ENCODE measurements at regions not wholly inside any gene's neighbourhood (a gene's known extent, or its start where the extent isn't known, plus 50 kb on each side); places are given as distances from the start of the nearest gene placed in this dataset.

DNA sequence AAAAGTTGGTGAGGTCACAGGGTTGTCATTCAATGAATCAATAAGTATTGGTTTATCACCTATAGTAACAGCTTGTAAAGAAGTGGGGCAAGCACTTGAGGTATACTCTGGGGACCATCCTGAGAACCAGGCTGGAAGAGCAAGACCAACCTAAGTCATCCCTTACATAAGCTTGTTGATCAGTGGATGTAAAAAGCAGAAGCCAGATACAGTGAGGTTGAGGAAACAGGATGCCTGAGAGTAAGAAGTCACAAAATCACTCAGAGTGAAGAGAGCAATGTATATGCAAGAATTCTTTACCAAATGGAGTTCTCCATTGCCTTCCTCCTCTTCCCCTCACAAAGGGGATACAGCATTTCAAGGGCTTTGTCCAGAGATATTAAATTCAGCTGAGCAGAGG is 76.3 kb upstream of the PACRGL start:
- no peak overlapping the region for H3K4me3 Mint-ChIP-seq
- no peaks in the 10 kb centered on the region for H3K36me3 Mint-ChIP-seq
- H3K4me1 Mint-ChIP-seq, result peaks cover 0 to 2% (median 0%) of the 10 kb centered on the region in 3 donors
- H3K27ac Mint-ChIP-seq, result no peak overlapping the region
- peaks cover 0 to 4% (median 0%) of the 10 kb centered on the region in 3 donors for H3K9me3 Mint-ChIP-seq
- no peaks in the 10 kb centered on the region for H3K27me3 Mint-ChIP-seq

DNA sequence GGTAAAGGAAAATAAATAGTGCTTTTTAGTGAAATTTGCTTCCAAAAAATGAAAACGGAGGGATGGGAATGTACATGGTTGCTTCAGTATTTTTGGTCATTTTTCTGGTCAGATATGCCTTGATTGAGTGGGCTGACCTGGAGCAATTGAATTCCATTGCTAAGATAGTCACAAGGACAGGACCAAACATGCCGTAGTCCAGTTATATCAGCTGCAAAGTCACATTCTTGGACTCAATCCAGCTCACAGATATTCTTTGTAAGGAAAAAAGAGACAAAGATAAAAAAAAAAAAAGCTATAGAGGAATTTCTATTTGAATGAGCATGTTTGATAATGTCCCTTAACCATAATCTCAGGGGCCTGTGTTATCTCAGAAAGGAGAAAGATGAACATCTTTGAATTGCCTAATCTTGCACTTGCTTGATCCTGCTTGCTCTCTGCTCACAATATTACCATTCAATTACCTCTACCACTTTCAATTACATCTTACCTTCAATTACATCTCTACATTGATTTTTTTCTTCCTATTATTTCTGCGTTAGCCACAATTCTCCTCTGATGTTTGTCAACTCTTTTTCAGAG is 75.4 kb upstream of the PACRGL start:
- Mint-ChIP-seq H3K27ac (no peak overlapping the region), H3K9me3 (peaks cover 0 to 6% (median 0%) of the 10 kb centered on the region in 3 donors), H3K4me3 (peak overlapping the region in 1 of 4 donors; percentile 13), H3K4me1 (peaks cover 0 to 2% (median 0%) of the 10 kb centered on the region in 3 donors), H3K36me3 (no peaks in the 10 kb centered on the region), H3K27me3 (no peaks in the 10 kb centered on the region)

DNA sequence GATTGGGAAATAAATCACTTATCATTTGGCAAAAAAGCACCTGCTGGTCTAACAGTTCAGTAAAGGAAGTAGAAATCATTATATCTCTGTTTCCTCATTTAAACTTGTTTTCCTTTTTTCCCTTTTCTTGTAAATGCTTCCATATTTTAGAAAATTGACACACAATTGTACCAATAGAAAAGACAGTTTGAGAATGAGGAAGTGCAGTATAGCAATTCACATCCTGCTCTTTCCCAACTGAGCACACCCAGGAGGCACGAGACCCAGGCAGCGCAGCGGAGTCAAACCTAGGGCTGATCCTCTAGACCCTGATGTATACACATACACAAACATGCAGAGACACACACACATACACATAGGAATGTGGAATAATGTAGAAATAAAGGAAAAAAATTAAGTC is 74.8 kb upstream of the PACRGL start:
- Mint-ChIP-seq H3K4me1 (peaks cover 0 to 2% (median 0%) of the 10 kb centered on the region in 3 donors), H3K9me3 (peaks cover 0 to 6% (median 0%) of the 10 kb centered on the region in 3 donors), H3K27me3 (no peaks in the 10 kb centered on the region), H3K27ac (no peak overlapping the region), H3K4me3 (no peak overlapping the region), H3K36me3 (no peaks in the 10 kb centered on the region)

DNA sequence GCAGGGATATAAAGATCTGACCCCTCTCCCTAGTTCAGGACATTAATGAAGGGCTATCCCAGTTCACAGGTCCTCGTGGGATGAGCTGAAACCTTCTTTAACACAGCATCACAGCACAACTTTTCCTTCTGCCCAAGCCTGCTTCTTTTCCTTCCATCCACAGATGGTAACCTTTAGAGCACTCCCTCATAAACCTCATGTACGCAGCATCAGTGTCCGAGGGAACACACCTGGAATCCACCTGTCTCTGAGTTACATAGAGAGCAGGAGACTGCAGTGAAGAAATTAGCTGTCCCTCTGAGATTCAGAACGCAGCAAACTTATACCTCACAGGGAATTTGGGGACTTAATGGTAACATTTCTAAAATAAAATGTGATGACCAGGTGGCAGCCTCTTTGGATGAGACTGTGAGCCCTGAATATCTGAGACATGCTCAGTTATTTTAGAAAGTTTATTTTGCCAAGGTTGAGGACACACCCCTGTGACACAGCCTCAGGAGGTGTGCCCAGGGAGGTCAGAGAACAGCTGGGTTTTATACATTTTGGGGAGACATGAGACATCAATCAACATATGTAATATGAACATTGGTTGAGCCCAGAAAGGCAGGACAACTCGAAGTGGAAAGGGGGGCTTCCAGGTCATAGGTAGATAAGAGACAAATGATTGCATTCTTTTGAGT is 73.8 kb upstream of the PACRGL start:
- Mint-ChIP-seq H3K4me3 (no peak overlapping the region), H3K27ac (no peak overlapping the region)

DNA sequence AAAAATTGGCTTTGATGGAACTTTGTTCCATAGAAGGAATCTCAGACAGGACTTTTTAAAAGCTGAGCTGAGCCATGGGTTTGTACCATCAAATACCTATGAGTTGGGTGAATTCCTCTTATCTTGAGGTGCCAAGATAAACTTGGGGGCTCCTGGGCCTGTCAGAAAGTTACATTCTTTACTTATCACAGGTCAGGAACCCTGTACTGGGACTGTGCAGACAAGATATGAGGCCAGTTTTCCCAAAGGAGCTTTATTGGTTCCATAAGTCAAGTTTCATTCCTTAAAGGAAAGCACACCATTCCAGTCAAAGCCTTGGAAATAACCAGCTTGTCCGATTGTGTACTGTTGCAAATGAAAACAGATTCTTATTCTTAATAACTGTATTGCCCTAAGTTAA is 72.4 kb upstream of the PACRGL start:
- Mint-ChIP-seq H3K36me3 (no peaks in the 10 kb centered on the region), H3K27ac (no peak overlapping the region), H3K27me3 (no peaks in the 10 kb centered on the region), H3K4me1 (peaks cover 0 to 2% (median 0%) of the 10 kb centered on the region in 3 donors), H3K4me3 (no peak overlapping the region), H3K9me3 (peaks cover 0 to 6% (median 0%) of the 10 kb centered on the region in 3 donors)

More for the DNA sequence above, 73.8 kb upstream of the PACRGL start:
- H3K36me3 Mint-ChIP-seq, result no peaks in the 10 kb centered on the region
- no peaks in the 10 kb centered on the region for H3K27me3 Mint-ChIP-seq
- H3K9me3 Mint-ChIP-seq, result peaks cover 0 to 6% (median 0%) of the 10 kb centered on the region in 3 donors
- peaks cover 0 to 2% (median 0%) of the 10 kb centered on the region in 3 donors for H3K4me1 Mint-ChIP-seq

DNA sequence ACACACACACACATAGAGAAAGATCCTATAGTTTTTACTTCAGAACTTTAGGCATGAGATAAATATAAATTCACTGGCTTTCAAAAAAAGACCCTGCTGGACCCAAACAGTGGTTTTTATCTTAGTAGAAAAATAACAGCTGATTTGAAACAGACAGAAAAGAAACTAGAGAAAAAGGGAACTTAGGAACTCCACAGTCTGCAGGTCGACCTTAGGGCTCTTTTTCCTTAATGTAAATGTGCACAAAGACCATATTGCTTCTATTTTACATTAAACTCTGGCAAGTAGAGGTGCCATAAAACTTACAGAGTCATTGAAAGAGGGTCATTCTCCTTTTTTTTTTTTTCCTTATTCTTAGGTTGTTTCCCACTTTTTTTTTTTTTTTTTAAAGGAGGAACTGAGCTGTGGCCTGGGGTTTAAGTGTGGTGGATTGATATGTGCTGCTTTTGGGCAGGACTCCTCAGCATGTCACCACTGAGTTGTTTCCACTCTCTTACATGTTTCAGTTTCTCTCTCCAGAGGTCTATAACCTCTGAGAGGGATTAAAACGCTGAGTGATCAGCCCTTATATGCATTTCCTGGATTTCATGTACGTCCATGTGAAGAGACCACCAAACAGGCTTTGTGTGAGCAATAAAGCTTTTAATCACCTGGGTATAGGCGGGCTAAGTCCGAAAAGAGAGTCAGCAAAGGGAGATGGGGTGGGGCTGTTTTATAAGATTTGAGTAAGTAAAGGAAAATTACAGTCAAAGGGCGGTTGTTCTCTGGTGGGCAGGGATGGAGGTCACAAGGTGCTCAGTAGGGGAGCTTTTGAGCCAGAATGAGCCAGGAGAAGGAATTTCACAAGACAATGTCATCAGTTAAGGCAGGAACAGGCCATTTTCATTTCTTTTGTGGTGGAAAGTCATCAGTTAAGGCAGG is 70.8 kb upstream of the PACRGL start:
- peaks cover 3% of the 10 kb centered on the region for H3K27me3 Mint-ChIP-seq
- peaks cover 0 to 2% (median 0%) of the 10 kb centered on the region in 3 donors for H3K9me3 Mint-ChIP-seq
- H3K36me3 Mint-ChIP-seq, result no peaks in the 10 kb centered on the region
- peaks cover 0 to 2% (median 0%) of the 10 kb centered on the region in 3 donors for H3K4me1 Mint-ChIP-seq
- no peak overlapping the region for H3K4me3 Mint-ChIP-seq
- no peak overlapping the region for H3K27ac Mint-ChIP-seq

DNA sequence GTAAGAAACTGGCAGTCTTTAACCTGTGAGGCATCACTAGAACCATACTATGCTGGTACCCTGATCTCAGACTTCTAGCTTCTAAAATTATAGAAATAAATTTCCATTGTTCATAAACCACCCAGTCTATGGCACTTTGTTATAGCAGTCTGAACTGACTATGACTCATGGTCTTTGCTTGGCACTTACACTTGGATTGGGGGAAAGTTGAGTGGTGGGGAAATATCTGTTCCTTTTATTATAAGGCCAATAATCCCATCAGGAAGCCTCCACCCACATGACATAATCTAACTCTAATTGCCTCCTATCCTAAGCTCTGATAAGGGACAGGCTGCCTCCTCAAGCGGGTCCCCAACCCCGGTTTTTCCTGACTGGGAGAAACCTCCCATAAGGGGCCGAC is 61.4 kb upstream of the PACRGL start:
- H3K4me1 Mint-ChIP-seq, result no peaks in the 10 kb centered on the region
- H3K27ac Mint-ChIP-seq, result no peak overlapping the region
- peaks cover 0 to 6% (median 4%) of the 10 kb centered on the region in 3 donors for H3K9me3 Mint-ChIP-seq
- H3K4me3 Mint-ChIP-seq, result no peak overlapping the region
- H3K36me3 Mint-ChIP-seq, result peaks cover 4% of the 10 kb centered on the region
- H3K27me3 Mint-ChIP-seq, result peaks cover 3% of the 10 kb centered on the region

DNA sequence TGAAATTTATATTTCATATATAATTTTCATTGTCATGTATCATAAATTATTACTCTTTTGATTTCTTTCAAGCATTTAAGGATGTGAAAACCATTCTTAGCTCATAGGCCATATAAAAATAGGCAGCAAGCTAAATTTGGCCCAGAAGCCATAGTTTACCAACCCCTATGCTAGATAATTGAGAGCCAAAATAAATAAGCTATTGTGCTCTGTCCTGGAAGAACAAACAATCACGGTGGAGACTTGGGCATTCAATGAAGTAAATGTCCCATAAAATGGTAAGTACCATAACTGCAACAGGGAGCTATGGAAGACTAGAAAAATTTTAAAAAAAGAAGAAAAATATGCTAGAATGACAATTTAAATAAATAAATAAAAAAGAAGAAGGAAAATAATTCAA is 60.9 kb upstream of the PACRGL start:
- no peak overlapping the region for H3K27ac Mint-ChIP-seq
- peaks cover under 1% of the 10 kb centered on the region for H3K27me3 Mint-ChIP-seq
- no peaks in the 10 kb centered on the region for H3K4me1 Mint-ChIP-seq
- H3K9me3 Mint-ChIP-seq, result peaks cover 0 to 6% (median 4%) of the 10 kb centered on the region in 3 donors
- peaks cover 4% of the 10 kb centered on the region for H3K36me3 Mint-ChIP-seq
- no peak overlapping the region for H3K4me3 Mint-ChIP-seq

DNA sequence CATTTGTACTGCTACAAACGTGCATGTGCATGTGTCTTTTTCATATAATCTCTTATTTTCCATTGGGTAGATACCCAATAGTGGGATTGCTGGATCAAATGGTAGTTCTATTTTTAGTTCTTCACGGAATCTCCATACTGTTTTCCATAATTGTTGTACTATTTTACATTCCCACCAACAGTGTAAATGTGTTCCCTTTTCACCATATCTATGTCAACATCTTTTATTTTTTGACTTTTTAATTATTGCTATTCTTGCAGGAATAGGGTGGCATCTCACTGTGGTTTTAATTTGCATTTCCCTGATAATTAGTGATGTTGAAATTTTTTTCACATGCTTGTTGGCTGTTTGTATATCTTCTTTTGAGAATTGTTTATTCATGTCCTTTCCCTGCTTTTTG is 59.3 kb upstream of the PACRGL start:
- H3K4me3 Mint-ChIP-seq, result no peak overlapping the region
- H3K27ac Mint-ChIP-seq, result no peak overlapping the region
- H3K36me3 Mint-ChIP-seq, result peaks cover 4% of the 10 kb centered on the region
- H3K9me3 Mint-ChIP-seq, result peaks cover 0 to 6% (median 4%) of the 10 kb centered on the region in 3 donors
- H3K4me1 Mint-ChIP-seq, result no peaks in the 10 kb centered on the region
- H3K27me3 Mint-ChIP-seq, result no peaks in the 10 kb centered on the region

DNA sequence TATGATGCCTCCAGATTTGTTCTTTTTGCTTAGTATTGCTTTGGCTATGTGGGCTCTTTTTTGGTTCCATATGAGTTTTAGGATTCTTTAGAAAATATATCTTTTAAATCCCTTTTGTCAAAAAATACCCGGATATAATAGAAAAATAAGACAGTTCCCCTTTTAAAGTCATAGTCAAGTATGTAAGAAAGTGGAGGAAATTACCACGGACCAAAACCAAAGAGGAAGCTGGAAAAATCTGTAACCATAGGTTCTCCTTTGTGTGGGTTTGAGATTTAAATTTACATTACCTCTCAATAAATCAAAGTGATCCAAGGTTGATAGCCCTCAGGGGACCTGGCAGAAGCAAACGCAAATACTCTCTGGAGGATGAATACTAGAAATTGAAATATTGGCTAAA is 58.3 kb upstream of the PACRGL start:
- Mint-ChIP-seq H3K4me1 (no peaks in the 10 kb centered on the region), H3K9me3 (peaks cover 2 to 6% (median 4%) of the 10 kb centered on the region in 3 donors), H3K27me3 (no peaks in the 10 kb centered on the region), H3K27ac (no peak overlapping the region), H3K36me3 (peaks cover 4% of the 10 kb centered on the region), H3K4me3 (no peak overlapping the region)

DNA sequence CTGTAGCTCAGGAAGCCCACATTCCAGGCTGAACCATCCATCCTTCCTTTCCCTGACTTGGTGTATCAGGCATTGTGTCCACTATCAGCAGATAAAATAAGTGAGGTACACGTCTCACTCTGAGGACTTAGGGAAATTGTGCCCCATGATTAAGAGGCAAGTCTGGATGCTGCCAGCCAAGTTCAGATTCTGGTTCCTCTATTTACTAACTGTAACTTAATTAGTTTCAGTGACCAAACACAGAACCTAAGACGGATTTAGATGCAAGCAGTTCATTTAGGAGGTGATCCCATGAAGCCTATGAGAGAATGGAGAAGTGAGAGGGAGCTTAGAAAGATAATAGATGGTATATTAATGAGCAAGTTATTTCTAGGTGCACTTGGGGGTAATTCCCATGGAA is 56.6 kb upstream of the PACRGL start:
- peaks cover 0 to 6% (median 2%) of the 10 kb centered on the region in 3 donors for H3K9me3 Mint-ChIP-seq
- no peak overlapping the region for H3K4me3 Mint-ChIP-seq
- H3K27me3 Mint-ChIP-seq, result peaks cover 2% of the 10 kb centered on the region
- H3K27ac Mint-ChIP-seq, result no peak overlapping the region
- peaks cover 4% of the 10 kb centered on the region for H3K36me3 Mint-ChIP-seq
- H3K4me1 Mint-ChIP-seq, result no peaks in the 10 kb centered on the region

DNA sequence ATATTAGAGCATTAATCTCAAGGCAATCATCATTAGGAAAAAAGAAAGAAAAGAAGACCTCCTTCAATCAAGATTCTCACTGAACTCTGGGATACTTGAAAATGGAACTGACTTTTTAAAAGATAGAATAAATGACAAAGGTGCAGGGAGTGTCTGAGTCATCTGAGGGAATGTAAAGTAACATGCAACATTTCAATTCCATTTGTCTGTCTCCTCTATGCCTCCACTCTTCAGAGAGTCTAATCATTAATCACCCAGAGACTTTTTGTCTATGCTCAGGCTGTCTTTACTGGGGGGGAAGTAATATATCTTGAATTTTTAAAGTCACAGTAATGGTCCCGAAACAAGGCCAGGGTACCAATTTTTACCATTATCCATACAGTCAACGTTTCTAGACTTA is 55.0 kb upstream of the PACRGL start:
- Mint-ChIP-seq H3K4me1 (no peaks in the 10 kb centered on the region), H3K27me3 (peaks cover 2% of the 10 kb centered on the region), H3K4me3 (no peak overlapping the region), H3K27ac (no peak overlapping the region), H3K9me3 (peaks cover 0 to 6% (median 2%) of the 10 kb centered on the region in 3 donors), H3K36me3 (peaks cover 2% of the 10 kb centered on the region)

DNA sequence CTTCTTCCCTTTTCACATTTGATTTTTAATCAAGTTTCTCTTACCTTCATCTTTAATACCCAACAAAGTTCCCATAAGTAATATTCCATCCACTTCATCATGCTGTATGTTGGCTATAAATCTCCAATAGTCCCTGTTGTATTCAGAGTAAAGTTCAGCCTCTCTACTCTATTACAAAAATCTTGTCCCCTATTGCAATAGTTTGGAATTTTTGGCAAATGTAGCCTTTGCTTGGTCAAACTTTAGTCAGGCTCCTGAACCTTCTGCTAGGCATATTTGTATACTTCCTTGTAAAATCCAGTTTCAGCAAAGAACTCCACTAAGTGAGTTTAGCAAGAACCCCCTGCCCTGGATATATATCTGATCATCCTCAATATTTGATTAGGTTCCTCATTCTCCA is 54.0 kb upstream of the PACRGL start:
- Mint-ChIP-seq H3K27me3 (peaks cover 2% of the 10 kb centered on the region), H3K4me3 (no peak overlapping the region), H3K27ac (no peak overlapping the region), H3K36me3 (peaks cover 1% of the 10 kb centered on the region), H3K9me3 (peaks cover under 1 to 6% (median 4%) of the 10 kb centered on the region in 3 donors), H3K4me1 (no peaks in the 10 kb centered on the region)

All from IgD-negative memory B cell (primary cell).